BLaER1 treated with 17β-estradiol and CSF1 and Interleukin-3, amounts not matched to agents 10 nM and 100 nM (cell line): ENCODE measurements at regions not wholly inside any gene's neighbourhood (a gene's known extent, or its start where the extent isn't known, plus 50 kb on each side); places are given as distances from the start of the nearest gene placed in this dataset.

Experiments
- H3K27ac ChIP-seq, 11 experiments: shearing (Covaris generic); formaldehyde crosslinking; 2 replicates each; pipeline ENCODE4 v1.8.1; 2022
- H3K27me3 ChIP-seq, 11 experiments: shearing (Covaris generic); formaldehyde crosslinking; 2 replicates each; pipeline ENCODE4 v1.8.1; 2022
- H3K36me3 ChIP-seq, 11 experiments: shearing (Covaris generic); formaldehyde crosslinking; 2 replicates each; pipeline ENCODE4 v1.8.1; 2022
- H3K4me1 ChIP-seq, 10 experiments: shearing (Covaris generic); formaldehyde crosslinking; 2 replicates each; pipeline ENCODE4 v1.8.1; 2022
- H3K4me2 ChIP-seq, 11 experiments: shearing (Covaris generic); formaldehyde crosslinking; 2 replicates each; pipeline ENCODE4 v1.8.1; 2022
- H3K4me3 ChIP-seq, 10 experiments: shearing (Covaris generic); formaldehyde crosslinking; 2 replicates each; pipeline ENCODE4 v1.8.1; 2022
- H3K9ac ChIP-seq, 11 experiments: shearing (Covaris generic); formaldehyde crosslinking; 2 replicates each; pipeline ENCODE4 v1.8.1; 2022
- H3K9me3 ChIP-seq, 11 experiments: shearing (Covaris generic); formaldehyde crosslinking; replicated peaks in 1 of 11; 2 replicates each; pipeline ENCODE4 v1.8.1; 2022
- H4K20me1 ChIP-seq, 11 experiments: shearing (Covaris generic); formaldehyde crosslinking; 2 replicates each; pipeline ENCODE4 v1.8.1; 2022
- Cebpa-rat ChIP-seq, 11 experiments: shearing (Covaris generic); IDR thresholded peaks; 2 replicates each; pipeline ENCODE4 v1.8.1; 2022

DNA sequence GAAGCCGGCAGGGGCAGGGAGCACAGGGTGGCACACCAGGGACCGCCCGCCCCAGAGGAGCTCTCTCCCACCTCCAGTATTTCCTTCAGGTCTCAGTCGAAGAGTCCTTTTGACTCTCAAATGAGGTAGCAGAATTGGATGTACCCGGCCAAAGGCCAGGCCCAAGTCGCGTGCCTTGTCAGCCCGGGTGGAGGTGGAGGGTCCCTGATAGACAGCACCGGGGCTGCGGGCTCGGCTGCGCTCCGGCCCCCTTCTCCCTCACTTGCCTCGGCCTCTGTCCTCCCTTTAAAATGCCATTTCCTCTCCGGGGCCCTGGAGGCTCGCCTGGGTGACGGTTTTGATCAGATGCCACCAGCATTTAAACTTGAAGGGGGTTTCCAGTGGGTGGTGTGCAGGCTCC is 198.9 kb upstream of the SOX11 start:
- no peak for TF ChIP-seq Cebpa-rat (IDR thresholded peaks at IDR 0.05)
- no peak overlapping the region for H3K4me2 ChIP-seq
- H3K9ac ChIP-seq = no peak overlapping the region
- H4K20me1 ChIP-seq = no peaks in the 10 kb centered on the region
- no peak overlapping the region for H3K4me3 ChIP-seq
- no peak overlapping the region for H3K27ac ChIP-seq
- H3K27me3 ChIP-seq = no peaks in the 10 kb centered on the region
- no peaks in the 10 kb centered on the region for H3K4me1 ChIP-seq
- H3K36me3 ChIP-seq = no peaks in the 10 kb centered on the region
- no peaks in the 10 kb centered on the region for H3K9me3 ChIP-seq

DNA sequence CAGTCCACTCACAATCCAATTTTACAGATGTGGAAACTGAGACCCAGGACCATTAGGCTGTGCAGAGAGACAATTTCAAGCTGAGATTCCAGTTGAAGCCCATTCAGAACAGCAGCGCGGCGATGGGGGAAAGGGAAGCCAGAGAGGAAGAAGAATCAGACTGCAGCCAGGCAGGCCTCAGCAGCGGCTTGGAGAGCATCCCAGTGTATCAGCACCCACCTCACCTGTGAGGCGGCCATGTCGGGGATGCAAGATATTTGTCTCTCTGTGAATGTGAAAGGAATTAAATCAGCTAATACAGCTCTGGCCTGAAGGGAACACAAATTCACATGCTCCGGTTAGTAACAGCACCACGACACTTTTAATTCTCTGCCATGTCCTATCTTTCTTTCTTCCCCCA is 198.0 kb upstream of the SOX11 start:
- no peaks in the 10 kb centered on the region for H3K27me3 ChIP-seq
- no peak for TF ChIP-seq Cebpa-rat (IDR thresholded peaks at IDR 0.05)
- no peaks in the 10 kb centered on the region for H3K4me1 ChIP-seq
- H3K4me3 ChIP-seq = no peak overlapping the region
- no peak overlapping the region for H3K4me2 ChIP-seq
- H3K9me3 ChIP-seq = no peaks in the 10 kb centered on the region
- H3K9ac ChIP-seq = no peak overlapping the region
- no peaks in the 10 kb centered on the region for H3K36me3 ChIP-seq
- no peaks in the 10 kb centered on the region for H4K20me1 ChIP-seq
- H3K27ac ChIP-seq = no peak overlapping the region

DNA sequence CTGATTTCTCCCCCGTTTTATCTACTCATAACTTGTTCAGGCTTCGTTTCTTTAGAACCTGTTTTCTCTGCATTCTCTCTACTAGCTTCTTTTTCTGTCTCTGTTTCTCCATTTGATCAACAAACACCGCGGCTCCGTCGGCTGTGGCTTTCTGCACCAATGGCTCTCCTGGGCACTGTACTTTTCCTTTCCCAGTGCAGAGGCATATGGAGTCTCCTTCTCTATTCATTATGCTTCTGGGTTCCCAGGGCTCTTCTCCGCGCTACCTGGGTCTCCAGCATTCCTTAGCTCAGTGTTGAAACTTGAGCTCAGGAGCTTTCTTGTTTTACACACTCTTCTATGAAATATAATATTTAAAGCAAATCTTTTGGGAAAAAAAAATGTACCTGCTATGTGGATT is 196.6 kb upstream of the SOX11 start:
- Histone ChIP-seq H4K20me1 (no peaks in the 10 kb centered on the region), H3K4me3 (no peak overlapping the region), H3K4me1 (no peaks in the 10 kb centered on the region), H3K4me2 (no peak overlapping the region), H3K27ac (no peak overlapping the region), H3K36me3 (no peaks in the 10 kb centered on the region), H3K9ac (no peak overlapping the region), H3K27me3 (no peaks in the 10 kb centered on the region), H3K9me3 (no peaks in the 10 kb centered on the region)
- no peak for TF ChIP-seq Cebpa-rat (IDR thresholded peaks at IDR 0.05)

DNA sequence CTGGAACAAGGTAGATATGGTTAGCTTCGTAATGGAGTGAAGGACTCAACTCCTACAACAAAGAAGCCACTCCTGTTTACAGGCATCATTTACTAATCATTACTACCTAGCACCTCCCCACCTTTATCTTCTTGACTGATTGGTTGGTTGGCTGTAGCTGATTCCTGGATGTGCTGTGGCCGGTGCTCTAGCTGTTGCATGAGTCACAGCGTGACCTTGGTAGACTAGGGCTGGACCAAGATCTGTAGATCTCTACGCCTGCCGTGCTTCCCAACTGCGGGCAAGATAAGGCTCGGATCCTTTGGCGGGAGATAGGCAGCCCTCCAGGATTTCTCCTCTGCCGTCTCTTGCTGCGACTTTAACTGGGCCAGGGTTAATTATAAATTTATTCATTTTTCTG is 194.3 kb upstream of the SOX11 start:
- no peak for TF ChIP-seq Cebpa-rat (IDR thresholded peaks at IDR 0.05)

DNA sequence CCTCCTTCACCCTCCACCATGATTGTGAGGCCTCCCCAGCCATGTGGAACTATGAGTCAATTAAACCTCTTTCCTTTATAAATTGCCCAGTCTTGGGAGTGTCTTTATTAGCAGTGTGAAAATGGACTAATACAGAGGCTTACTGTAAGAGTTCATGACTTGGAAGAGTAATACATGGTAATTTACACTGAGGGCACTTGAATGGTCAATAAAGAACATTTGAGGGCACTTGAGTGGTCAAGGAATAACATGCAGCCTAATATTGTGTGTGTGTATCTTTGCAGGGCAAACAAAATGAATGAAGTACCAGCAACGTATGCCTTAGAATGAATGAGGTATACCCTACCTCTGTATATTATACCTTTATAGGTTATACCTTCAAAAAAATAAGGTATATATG is 190.4 kb upstream of the SOX11 start:
- no peak overlapping the region for H3K4me3 ChIP-seq
- no peak for TF ChIP-seq Cebpa-rat (IDR thresholded peaks at IDR 0.05)
- H3K27me3 ChIP-seq = no peaks in the 10 kb centered on the region
- H3K4me1 ChIP-seq = no peaks in the 10 kb centered on the region
- no peaks in the 10 kb centered on the region for H4K20me1 ChIP-seq
- H3K9me3 ChIP-seq = no peaks in the 10 kb centered on the region
- H3K27ac ChIP-seq = no peak overlapping the region
- no peaks in the 10 kb centered on the region for H3K36me3 ChIP-seq
- no peak overlapping the region for H3K4me2 ChIP-seq
- no peak overlapping the region for H3K9ac ChIP-seq

More for the DNA sequence above, 194.3 kb upstream of the SOX11 start:
- H3K9ac ChIP-seq = no peak overlapping the region
- H3K9me3 ChIP-seq = no peaks in the 10 kb centered on the region
- H3K36me3 ChIP-seq = no peaks in the 10 kb centered on the region
- no peaks in the 10 kb centered on the region for H4K20me1 ChIP-seq
- no peak overlapping the region for H3K27ac ChIP-seq
- H3K4me1 ChIP-seq = no peaks in the 10 kb centered on the region
- H3K27me3 ChIP-seq = no peaks in the 10 kb centered on the region
- H3K4me3 ChIP-seq = no peak overlapping the region
- no peak overlapping the region for H3K4me2 ChIP-seq

DNA sequence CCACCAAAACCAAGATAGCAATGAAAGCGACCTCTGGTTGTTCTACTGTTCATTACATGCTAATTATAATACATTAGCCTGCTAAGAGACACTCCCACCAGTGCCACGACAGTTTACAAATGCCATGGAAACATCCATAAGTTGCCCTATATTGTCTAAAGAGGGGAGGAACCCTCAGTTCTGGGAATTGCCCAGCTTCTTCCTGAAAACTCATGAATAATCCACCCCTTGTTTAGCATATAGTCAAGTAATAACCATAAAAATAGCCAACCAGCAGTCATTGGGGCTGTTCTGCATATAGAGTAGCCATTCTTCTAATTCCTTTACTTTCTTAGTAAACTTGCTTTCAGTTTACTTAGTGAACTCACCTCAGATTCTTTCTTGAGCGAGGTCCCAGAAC is 189.8 kb upstream of the SOX11 start:
- Histone ChIP-seq H3K4me2 (no peak overlapping the region), H3K36me3 (no peaks in the 10 kb centered on the region), H4K20me1 (no peaks in the 10 kb centered on the region), H3K4me1 (no peaks in the 10 kb centered on the region), H3K27me3 (no peaks in the 10 kb centered on the region), H3K9ac (no peak overlapping the region), H3K27ac (no peak overlapping the region), H3K9me3 (no peaks in the 10 kb centered on the region), H3K4me3 (no peak overlapping the region)
- TF ChIP-seq Cebpa-rat (IDR thresholded peaks at IDR 0.05) = no peak

DNA sequence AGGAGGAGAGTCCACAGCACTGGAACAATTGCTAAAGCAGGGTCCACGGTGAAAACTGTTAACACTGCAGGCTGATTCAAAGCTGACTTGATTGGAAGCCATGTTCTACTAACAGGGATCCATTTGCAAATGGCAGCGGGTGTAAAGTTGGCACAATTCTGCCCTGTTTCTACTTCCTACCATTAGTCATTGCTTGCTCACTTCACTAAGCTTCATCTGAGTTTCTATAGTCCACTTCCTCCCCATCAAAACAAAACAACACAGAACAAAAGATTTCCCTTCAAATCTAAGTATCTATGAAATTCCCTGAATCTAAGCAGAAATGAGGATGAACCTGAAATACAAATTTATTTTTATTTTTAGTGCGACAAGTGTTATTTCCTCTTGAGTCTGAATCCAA is 187.4 kb upstream of the SOX11 start:
- no peaks in the 10 kb centered on the region for H3K4me1 ChIP-seq
- no peaks in the 10 kb centered on the region for H3K27me3 ChIP-seq
- no peak overlapping the region for H3K27ac ChIP-seq
- H3K9ac ChIP-seq = no peak overlapping the region
- H4K20me1 ChIP-seq = no peaks in the 10 kb centered on the region
- H3K4me2 ChIP-seq = no peak overlapping the region
- no peak overlapping the region for H3K4me3 ChIP-seq
- no peaks in the 10 kb centered on the region for H3K9me3 ChIP-seq
- no peaks in the 10 kb centered on the region for H3K36me3 ChIP-seq
- TF ChIP-seq Cebpa-rat (IDR thresholded peaks at IDR 0.05) = no peak

DNA sequence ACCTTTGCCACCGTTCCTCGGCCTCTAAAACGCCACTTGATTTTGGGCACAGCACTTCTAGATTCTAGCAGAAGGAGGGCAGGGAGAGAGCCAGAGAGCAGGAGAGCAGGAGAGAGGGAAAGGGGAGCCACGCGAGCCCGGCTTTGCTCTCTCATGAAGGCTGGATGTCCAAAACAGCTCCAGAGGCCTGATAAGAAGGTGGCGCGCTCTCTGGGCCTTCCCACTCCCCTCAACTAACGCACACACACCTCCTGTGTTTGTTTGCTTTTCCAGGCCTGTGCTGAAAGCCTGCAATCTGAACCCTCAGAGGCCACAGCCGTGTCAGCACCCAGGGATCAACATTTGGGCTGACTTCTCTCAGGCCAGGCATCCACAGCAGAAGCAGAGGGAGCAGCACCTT is 184.8 kb upstream of the SOX11 start:
- H3K36me3 ChIP-seq = no peaks in the 10 kb centered on the region
- H3K4me1 ChIP-seq = no peaks in the 10 kb centered on the region
- H3K9me3 ChIP-seq = no peaks in the 10 kb centered on the region
- H3K27me3 ChIP-seq = no peaks in the 10 kb centered on the region
- H4K20me1 ChIP-seq = no peaks in the 10 kb centered on the region
- H3K27ac ChIP-seq = no peak overlapping the region
- no peak overlapping the region for H3K9ac ChIP-seq
- no peak overlapping the region for H3K4me2 ChIP-seq
- no peak for TF ChIP-seq Cebpa-rat (IDR thresholded peaks at IDR 0.05)
- no peak overlapping the region for H3K4me3 ChIP-seq

DNA sequence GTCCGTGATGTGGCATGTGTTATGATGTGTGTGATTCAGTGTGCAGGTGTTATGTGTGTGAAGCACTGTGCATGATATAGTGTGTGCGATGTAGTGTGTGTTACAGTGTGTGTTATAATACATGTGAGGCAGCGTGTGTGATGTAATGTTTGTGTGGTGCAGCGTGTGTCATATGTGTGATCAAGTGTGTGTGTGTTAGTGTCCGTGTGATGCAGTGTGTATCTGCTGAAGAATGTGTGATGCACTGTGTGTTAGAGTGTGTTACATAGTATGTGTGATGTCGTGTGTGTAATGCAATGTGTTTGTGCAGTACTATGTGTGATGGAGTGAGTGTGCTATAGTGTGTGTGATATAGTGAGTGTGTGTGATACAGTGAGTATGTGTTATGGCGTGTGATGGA is 182.8 kb upstream of the SOX11 start:
- H3K4me3 ChIP-seq = no peak overlapping the region
- no peak overlapping the region for H3K27ac ChIP-seq
- H4K20me1 ChIP-seq = no peaks in the 10 kb centered on the region
- no peaks in the 10 kb centered on the region for H3K9me3 ChIP-seq
- no peaks in the 10 kb centered on the region for H3K4me1 ChIP-seq
- H3K36me3 ChIP-seq = no peaks in the 10 kb centered on the region
- H3K27me3 ChIP-seq = no peaks in the 10 kb centered on the region
- no peak overlapping the region for H3K9ac ChIP-seq
- TF ChIP-seq Cebpa-rat (IDR thresholded peaks at IDR 0.05) = no peak
- H3K4me2 ChIP-seq = no peak overlapping the region

DNA sequence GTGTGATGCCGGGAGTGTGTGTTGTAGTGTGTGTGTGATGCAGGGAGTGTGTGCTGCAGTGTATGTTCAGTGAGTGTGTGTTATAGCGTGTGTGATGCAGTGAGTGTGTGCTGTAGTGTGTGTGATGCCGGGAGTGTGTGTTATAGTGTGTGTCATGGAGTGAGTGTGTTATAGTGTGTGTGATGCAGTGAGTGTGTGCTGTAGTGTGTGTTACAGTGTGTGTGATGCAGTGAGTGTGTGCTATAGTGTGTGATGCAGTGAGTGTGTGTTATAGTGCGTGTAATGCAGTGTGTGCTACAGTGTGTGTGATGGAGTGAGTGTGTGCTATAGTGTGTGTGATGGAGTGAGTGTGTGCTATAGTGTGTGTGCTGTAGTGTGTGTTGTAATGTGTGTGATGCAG is 182.1 kb upstream of the SOX11 start:
- H3K36me3 ChIP-seq = no peaks in the 10 kb centered on the region
- H4K20me1 ChIP-seq = no peaks in the 10 kb centered on the region
- H3K9ac ChIP-seq = no peak overlapping the region
- H3K4me3 ChIP-seq = no peak overlapping the region
- H3K27ac ChIP-seq = no peak overlapping the region
- H3K4me1 ChIP-seq = no peaks in the 10 kb centered on the region
- TF ChIP-seq Cebpa-rat (IDR thresholded peaks at IDR 0.05) = no peak
- H3K27me3 ChIP-seq = no peaks in the 10 kb centered on the region
- no peak overlapping the region for H3K4me2 ChIP-seq
- H3K9me3 ChIP-seq = no peaks in the 10 kb centered on the region

DNA sequence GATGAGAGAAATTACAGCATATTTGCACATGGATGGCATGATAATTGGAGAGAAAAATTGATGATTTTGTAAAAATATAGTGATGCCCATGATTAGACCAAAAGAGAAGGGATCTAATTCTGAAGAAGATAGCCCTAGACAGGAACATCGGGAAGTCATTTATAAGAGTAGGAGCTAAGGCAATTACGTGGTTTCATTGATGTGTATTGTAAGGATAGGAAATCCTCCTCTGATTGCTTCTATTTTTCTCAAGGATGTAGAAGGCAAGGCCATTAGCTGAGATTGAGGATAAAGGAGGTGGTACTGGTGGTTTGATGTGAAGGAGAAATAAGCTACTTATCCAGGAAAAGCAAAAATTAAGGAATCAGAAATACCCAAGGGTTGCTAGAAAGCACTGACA is 176.5 kb upstream of the SOX11 start:
- H3K4me1 ChIP-seq = peaks cover 8 to 10% (median 9%) of the 10 kb centered on the region in 10 experiments; a peak in 19 of 20 replicates
- no peak overlapping the region for H3K4me2 ChIP-seq
- no peaks in the 10 kb centered on the region; a peak in 1 of 22 replicates for H4K20me1 ChIP-seq
- H3K36me3 ChIP-seq = no peaks in the 10 kb centered on the region
- H3K27me3 ChIP-seq = no peaks in the 10 kb centered on the region
- H3K27ac ChIP-seq = no peak overlapping the region
- H3K9ac ChIP-seq = no peak overlapping the region
- no peak overlapping the region for H3K4me3 ChIP-seq
- H3K9me3 ChIP-seq = no peaks in the 10 kb centered on the region
- TF ChIP-seq Cebpa-rat (IDR thresholded peaks at IDR 0.05) = no peak
